Immature natural killer cell (primary cell): ENCODE measurements at regions not wholly inside any gene's neighbourhood (a gene's known extent, or its start where the extent isn't known, plus 50 kb on each side); places are given as distances from the start of the nearest gene placed in this dataset.
A peak's percentile ranks its signal among the peaks of the same experiment; 100 is the strongest.

ENCODE experiments used
- DNase-seq, 3 donors: peaks; one replicate each; pipeline ENCODE4 v3.0.0; 2022; ENCODE audit warnings: mixed read lengths in 1 of 3
- H3K27ac Mint-ChIP-seq, 6 donors: one replicate each; pipeline ENCODE4 v1.8.0; 2020; ENCODE audit warnings: mixed read lengths in 6 of 6, mild to moderate bottlenecking in 5 of 6, inconsistent platforms in 4 of 6, moderate library complexity in 3 of 6
- H3K27me3 Mint-ChIP-seq, 3 donors: one replicate each; pipeline ENCODE4 v1.8.0; 2020 to 2021; ENCODE audit warnings: low read depth in 3 of 3, mild to moderate bottlenecking in 3 of 3, mixed read lengths in 3 of 3, moderate library complexity in 3 of 3, inconsistent platforms in 1 of 3
- H3K36me3 Mint-ChIP-seq, 3 donors: one replicate each; pipeline ENCODE4 v1.8.0; 2020; ENCODE audit warnings: mixed read lengths in 3 of 3, inconsistent platforms in 2 of 3, mild to moderate bottlenecking in 2 of 3
- H3K4me1 Mint-ChIP-seq, 2 donors: one replicate each; pipeline ENCODE4 v1.8.0; 2020; ENCODE audit warnings: inconsistent platforms in 2 of 2, mild to moderate bottlenecking in 2 of 2, mixed read lengths in 2 of 2, moderate library complexity in 1 of 2
- H3K4me3 Mint-ChIP-seq, 5 donors: one replicate each; pipeline ENCODE4 v1.8.0; 2020; ENCODE audit warnings: mild to moderate bottlenecking in 5 of 5, mixed read lengths in 5 of 5, inconsistent platforms in 3 of 5, moderate library complexity in 3 of 5
- H3K9me3 Mint-ChIP-seq, 6 donors: one replicate each; pipeline ENCODE4 v1.8.0; 2020; ENCODE audit warnings: mild to moderate bottlenecking in 6 of 6, mixed read lengths in 6 of 6, inconsistent platforms in 4 of 6, moderate library complexity in 3 of 6

- H3K4me1 Mint-ChIP-seq = no peaks in the 10 kb centered on the region
- H3K27me3 Mint-ChIP-seq = peaks cover 2 to 4% (median 2%) of the 10 kb centered on the region in 3 donors
- H3K9me3 Mint-ChIP-seq = peaks cover 25 to 43% (median 36%) of the 10 kb centered on the region in 6 donors
- H3K4me3 Mint-ChIP-seq = peak overlapping the region in 1 of 5 donors; percentile 24
- DNase-seq = no peak
- H3K36me3 Mint-ChIP-seq = peaks cover 0 to 3% (median 0%) of the 10 kb centered on the region in 3 donors
- H3K27ac Mint-ChIP-seq = no peak overlapping the region
Measured at GRCh38 chr12:34292736-34293625, 270.7 kb downstream of the ALG10 start.

GRCh38 chr12:34294137-34294536, 271.8 kb downstream of the ALG10 start:
- Mint-ChIP-seq H3K4me3 (no peak overlapping the region), H3K4me1 (no peaks in the 10 kb centered on the region), H3K36me3 (peaks cover 0 to 3% (median 0%) of the 10 kb centered on the region in 3 donors), H3K27me3 (peaks cover 0 to 2% (median 1%) of the 10 kb centered on the region in 3 donors), H3K27ac (no peak overlapping the region), H3K9me3 (peaks cover 28 to 44% (median 36%) of the 10 kb centered on the region in 6 donors)
- no peak for DNase-seq

GRCh38 chr12:34294671-34295365, 272.5 kb downstream of the ALG10 start:
- H3K4me1 Mint-ChIP-seq = no peaks in the 10 kb centered on the region
- DNase-seq = no peak
- H3K36me3 Mint-ChIP-seq = peaks cover 0 to 3% (median 0%) of the 10 kb centered on the region in 3 donors
- no peak overlapping the region for H3K27ac Mint-ChIP-seq
- H3K9me3 Mint-ChIP-seq = peaks cover 28 to 51% (median 41%) of the 10 kb centered on the region in 6 donors
- H3K4me3 Mint-ChIP-seq = no peak overlapping the region
- peaks cover 0 to 2% (median 1%) of the 10 kb centered on the region in 3 donors for H3K27me3 Mint-ChIP-seq

- Mint-ChIP-seq H3K36me3 (peaks cover 0 to 3% (median 0%) of the 10 kb centered on the region in 3 donors), H3K4me3 (no peak overlapping the region), H3K27ac (no peak overlapping the region), H3K27me3 (peaks cover 0 to 2% (median 1%) of the 10 kb centered on the region in 3 donors), H3K4me1 (no peaks in the 10 kb centered on the region), H3K9me3 (peaks cover 27 to 57% (median 43%) of the 10 kb centered on the region in 6 donors)
- DNase-seq = no peak
Measured at GRCh38 chr12:34295366-34296142, 273.3 kb downstream of the ALG10 start.

- H3K4me1 Mint-ChIP-seq = no peaks in the 10 kb centered on the region
- peaks cover 0 to 2% (median 1%) of the 10 kb centered on the region in 3 donors for H3K27me3 Mint-ChIP-seq
- H3K27ac Mint-ChIP-seq = no peak overlapping the region
- no peak overlapping the region for H3K4me3 Mint-ChIP-seq
- H3K36me3 Mint-ChIP-seq = peaks cover 0 to 4% (median 0%) of the 10 kb centered on the region in 3 donors
- H3K9me3 Mint-ChIP-seq = peaks cover 34 to 61% (median 44%) of the 10 kb centered on the region in 6 donors
- DNase-seq = no peak
Measured at GRCh38 chr12:34296143-34297041, 274.1 kb downstream of the ALG10 start.

- no peaks in the 10 kb centered on the region for H3K4me1 Mint-ChIP-seq
- no peak overlapping the region for H3K4me3 Mint-ChIP-seq
- DNase-seq = no peak
- peaks cover 42 to 65% (median 47%) of the 10 kb centered on the region in 6 donors for H3K9me3 Mint-ChIP-seq
- peaks cover 0 to 8% (median 0%) of the 10 kb centered on the region in 3 donors for H3K36me3 Mint-ChIP-seq
- H3K27ac Mint-ChIP-seq = no peak overlapping the region
- peaks cover 0 to 3% (median 1%) of the 10 kb centered on the region in 3 donors for H3K27me3 Mint-ChIP-seq
Measured at GRCh38 chr12:34297126-34297789, 275.0 kb downstream of the ALG10 start.

- H3K27me3 Mint-ChIP-seq = peaks cover 0 to 3% (median 1%) of the 10 kb centered on the region in 3 donors
- H3K36me3 Mint-ChIP-seq = peaks cover under 1 to 8% (median 5%) of the 10 kb centered on the region in 3 donors
- peaks cover 40 to 65% (median 50%) of the 10 kb centered on the region in 6 donors for H3K9me3 Mint-ChIP-seq
- DNase-seq = no peak
- no peak overlapping the region for H3K4me3 Mint-ChIP-seq
- no peak overlapping the region for H3K27ac Mint-ChIP-seq
- no peaks in the 10 kb centered on the region for H3K4me1 Mint-ChIP-seq
Measured at GRCh38 chr12:34297790-34298164, 275.5 kb downstream of the ALG10 start.

GRCh38 chr12:34298176-34298970, 276.1 kb downstream of the ALG10 start:
- peak overlapping the region in 1 of 6 donors; percentile 22 for H3K27ac Mint-ChIP-seq
- DNase-seq = no peak
- no peak overlapping the region for H3K4me3 Mint-ChIP-seq
- peaks cover 3 to 7% (median 4%) of the 10 kb centered on the region in 3 donors for H3K36me3 Mint-ChIP-seq
- H3K27me3 Mint-ChIP-seq = peaks cover 0 to 3% (median 1%) of the 10 kb centered on the region in 3 donors
- no peaks in the 10 kb centered on the region for H3K4me1 Mint-ChIP-seq
- H3K9me3 Mint-ChIP-seq = peaks cover 40 to 63% (median 51%) of the 10 kb centered on the region in 6 donors

- Mint-ChIP-seq H3K4me1 (no peaks in the 10 kb centered on the region), H3K36me3 (peaks cover 3 to 7% (median 4%) of the 10 kb centered on the region in 3 donors), H3K9me3 (peaks cover 40 to 71% (median 57%) of the 10 kb centered on the region in 6 donors), H3K4me3 (no peak overlapping the region), H3K27ac (peak overlapping the region in 1 of 6 donors; percentile 22), H3K27me3 (peaks cover 1 to 3% (median 1%) of the 10 kb centered on the region in 3 donors)
- DNase-seq = no peak
Measured at GRCh38 chr12:34298971-34299801, 276.9 kb downstream of the ALG10 start.

- no peak overlapping the region for H3K27ac Mint-ChIP-seq
- H3K4me1 Mint-ChIP-seq = no peaks in the 10 kb centered on the region
- peaks cover 3 to 7% (median 4%) of the 10 kb centered on the region in 3 donors for H3K36me3 Mint-ChIP-seq
- no peak overlapping the region for H3K4me3 Mint-ChIP-seq
- H3K27me3 Mint-ChIP-seq = peaks cover 1 to 3% (median 1%) of the 10 kb centered on the region in 3 donors
- DNase-seq = no peak
- H3K9me3 Mint-ChIP-seq = peaks cover 40 to 77% (median 60%) of the 10 kb centered on the region in 6 donors
Measured at GRCh38 chr12:34299802-34300193, 277.5 kb downstream of the ALG10 start.
